ENCODE measurements at regions not wholly inside any gene's neighbourhood (a gene's known extent, or its start where the extent isn't known, plus 50 kb on each side); places are given as distances from the start of the nearest gene placed in this dataset.

DNA sequence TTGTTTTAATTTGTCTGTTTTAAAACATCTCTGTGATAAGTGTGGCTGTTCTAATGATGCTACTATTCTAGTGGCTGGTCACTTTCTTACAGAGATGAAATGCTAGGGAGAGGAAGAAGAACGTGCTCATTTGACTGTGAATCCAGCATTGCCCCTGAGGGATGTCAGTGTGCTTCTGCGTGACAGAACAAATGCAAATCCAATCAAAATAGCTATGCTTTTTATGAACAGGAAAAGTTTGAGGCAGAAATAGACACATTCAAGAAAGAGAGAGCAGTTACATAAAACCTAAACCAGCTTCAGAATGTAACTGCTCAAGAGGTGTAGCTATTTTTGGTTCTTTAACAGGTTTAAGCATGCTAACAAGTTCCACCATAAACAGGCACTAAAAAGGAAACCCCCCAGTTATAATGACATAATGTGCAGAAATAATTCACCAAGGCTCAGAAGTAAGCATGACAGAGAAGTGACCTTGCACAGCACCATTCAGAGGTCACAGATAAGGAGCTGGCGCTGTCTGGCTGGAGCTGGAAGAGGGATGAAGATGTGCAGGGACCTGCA lies 385.3 kb downstream of the EPM2A start:
- 62 to 80% (median 74%) methylated on average over 3 of the region's 3 CpGs for WGBS, 5 donors
- Histone ChIP-seq H3K27ac (no peak overlapping the region), H3K27me3 (no peaks in the 10 kb centered on the region), H3K4me1 (no peaks in the 10 kb centered on the region), H3K9me3 (no peaks in the 10 kb centered on the region), H3K36me3 (no peaks in the 10 kb centered on the region), H3K4me3 (no peak overlapping the region)
- TF ChIP-seq, protein P1, sequence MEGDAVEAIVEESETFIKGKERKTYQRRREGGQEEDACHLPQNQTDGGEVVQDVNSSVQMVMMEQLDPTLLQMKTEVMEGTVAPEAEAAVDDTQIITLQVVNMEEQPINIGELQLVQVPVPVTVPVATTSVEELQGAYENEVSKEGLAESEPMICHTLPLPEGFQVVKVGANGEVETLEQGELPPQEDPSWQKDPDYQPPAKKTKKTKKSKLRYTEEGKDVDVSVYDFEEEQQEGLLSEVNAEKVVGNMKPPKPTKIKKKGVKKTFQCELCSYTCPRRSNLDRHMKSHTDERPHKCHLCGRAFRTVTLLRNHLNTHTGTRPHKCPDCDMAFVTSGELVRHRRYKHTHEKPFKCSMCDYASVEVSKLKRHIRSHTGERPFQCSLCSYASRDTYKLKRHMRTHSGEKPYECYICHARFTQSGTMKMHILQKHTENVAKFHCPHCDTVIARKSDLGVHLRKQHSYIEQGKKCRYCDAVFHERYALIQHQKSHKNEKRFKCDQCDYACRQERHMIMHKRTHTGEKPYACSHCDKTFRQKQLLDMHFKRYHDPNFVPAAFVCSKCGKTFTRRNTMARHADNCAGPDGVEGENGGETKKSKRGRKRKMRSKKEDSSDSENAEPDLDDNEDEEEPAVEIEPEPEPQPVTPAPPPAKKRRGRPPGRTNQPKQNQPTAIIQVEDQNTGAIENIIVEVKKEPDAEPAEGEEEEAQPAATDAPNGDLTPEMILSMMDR (IDR thresholded peaks at IDR 0.05) = no peak
- TF ChIP-seq POLR2AphosphoS5 (IDR thresholded peaks at IDR 0.05) (no peak), EP300 (IDR thresholded peaks at IDR 0.05) (no peak), POLR2A (IDR thresholded peaks at IDR 0.05) (no peak)
- no peak for DNase-seq
- intact Hi-C loops (cut with DNase I; ENCODE audit: low total_unique reads) = no loop called here

DNA sequence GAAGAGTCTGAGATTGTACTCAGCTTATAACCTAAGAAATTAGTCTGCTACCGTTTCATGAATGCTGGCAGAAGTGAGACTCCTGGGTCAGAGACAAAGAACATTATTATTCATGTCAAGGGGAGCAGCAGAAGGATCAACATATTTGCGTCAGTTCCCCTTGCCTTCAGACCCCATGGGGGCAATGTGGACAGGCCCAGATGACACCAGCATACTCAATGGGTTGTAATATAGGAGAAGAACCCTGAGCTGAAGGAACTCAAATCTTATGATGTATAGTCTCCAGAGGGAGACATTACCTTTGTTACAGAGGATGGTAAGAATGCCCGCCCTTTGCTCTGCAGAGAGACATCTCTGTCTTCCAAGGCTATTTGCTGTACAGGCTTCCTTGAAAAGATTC lies 384.4 kb downstream of the EPM2A start:
- H3K9me3 ChIP-seq = no peaks in the 10 kb centered on the region

DNA sequence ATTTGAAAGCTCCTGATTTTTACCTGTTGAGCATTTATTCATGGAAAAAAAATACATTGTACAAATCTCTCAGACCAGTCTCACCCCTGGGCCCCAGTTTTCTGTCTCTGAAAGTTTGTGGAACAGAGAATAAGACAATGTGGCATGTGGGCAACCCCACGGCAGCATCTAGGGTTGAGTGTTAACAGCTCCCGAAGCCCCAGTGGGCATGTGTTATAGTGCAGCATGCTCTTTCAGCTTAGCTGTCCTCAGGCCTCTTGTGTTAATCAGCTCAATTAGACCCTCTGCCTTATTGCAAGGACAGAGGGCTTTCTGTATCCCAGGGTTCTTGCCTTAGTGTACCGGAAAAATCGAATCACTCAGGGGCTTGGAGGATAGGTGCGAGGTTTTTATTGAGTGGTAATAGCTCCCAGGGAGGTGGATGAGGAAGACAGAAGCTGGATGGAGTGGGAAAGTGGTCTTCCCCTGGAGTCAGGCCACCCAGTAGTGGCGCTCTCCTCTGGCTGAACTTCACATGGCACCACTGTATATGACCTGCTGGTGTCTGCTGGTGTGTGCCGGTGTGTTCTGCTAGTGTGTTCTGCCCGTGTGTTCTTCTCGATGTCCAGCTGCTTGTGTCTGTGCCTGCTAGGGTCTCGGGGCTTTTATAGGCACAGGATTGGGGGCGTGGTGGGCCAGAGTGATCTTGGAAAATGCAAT lies 382.8 kb downstream of the EPM2A start:
- no peak for TF ChIP-seq EP300 (IDR thresholded peaks at IDR 0.05)
- H3K27me3 ChIP-seq = no peaks in the 10 kb centered on the region
- H3K4me1 ChIP-seq = no peaks in the 10 kb centered on the region
- no peak for DNase-seq
- 90 to 95% (median 92%) methylated on average over 11 of the region's 11 CpGs for WGBS, 5 donors
- intact Hi-C loops (cut with DNase I; ENCODE audit: low total_unique reads) = no loop called here
- H3K9me3 ChIP-seq = no peaks in the 10 kb centered on the region
- H3K36me3 ChIP-seq = no peaks in the 10 kb centered on the region
- no peak overlapping the region for H3K27ac ChIP-seq
- no peak overlapping the region for H3K4me3 ChIP-seq

More for the DNA sequence above, 384.4 kb downstream of the EPM2A start:
- Histone ChIP-seq H3K4me3 (no peak overlapping the region), H3K36me3 (no peaks in the 10 kb centered on the region), H3K27ac (no peak overlapping the region), H3K4me1 (no peaks in the 10 kb centered on the region), H3K27me3 (no peaks in the 10 kb centered on the region)
- intact Hi-C loops (cut with DNase I; ENCODE audit: low total_unique reads) = no loop called here
- 75 to 85% (median 84%) methylated on average over 3 of the region's 3 CpGs for whole genome bisulfite sequencing, 5 donors
- DNase-seq = no peak
- TF ChIP-seq, protein P1 (IDR thresholded peaks at IDR 0.05) = no peak
- no peak for TF ChIP-seq POLR2AphosphoS5 (IDR thresholded peaks at IDR 0.05)
- TF ChIP-seq POLR2A (IDR thresholded peaks at IDR 0.05) = no peak
- TF ChIP-seq EP300 (IDR thresholded peaks at IDR 0.05) = no peak

DNA sequence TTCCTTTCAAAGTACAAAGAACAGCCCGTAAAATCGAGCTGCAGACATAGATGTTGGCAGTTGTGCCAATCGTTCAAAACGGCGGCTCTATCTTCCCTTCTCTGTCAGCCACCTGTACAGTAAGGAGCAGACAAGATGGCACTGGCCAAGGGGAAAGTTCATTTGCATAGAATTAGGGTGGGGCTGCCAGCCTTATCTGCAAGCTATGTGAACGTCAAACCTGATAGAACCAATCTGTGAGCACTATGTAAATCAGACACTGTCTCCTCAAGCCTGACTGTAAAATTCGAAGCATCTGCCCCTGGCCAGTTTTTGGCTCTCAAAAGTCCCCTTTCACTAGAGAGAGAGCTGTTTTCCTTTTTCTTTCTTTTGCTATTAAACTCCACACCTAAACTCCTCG lies 374.5 kb downstream of the EPM2A start:
- intact Hi-C loops (cut with DNase I; ENCODE audit: low total_unique reads) = no loop called here
- no peak for DNase-seq
- Histone ChIP-seq H3K36me3 (no peaks in the 10 kb centered on the region), H3K4me3 (no peak overlapping the region), H3K27me3 (no peaks in the 10 kb centered on the region), H3K9me3 (peaks cover 0 to 5% (median 0%) of the 10 kb centered on the region in 4 donors), H3K4me1 (no peaks in the 10 kb centered on the region), H3K27ac (no peak overlapping the region)
- no peak for TF ChIP-seq EP300 (IDR thresholded peaks at IDR 0.05)
- TF ChIP-seq POLR2AphosphoS5 (IDR thresholded peaks at IDR 0.05) = no peak
- TF ChIP-seq POLR2A (IDR thresholded peaks at IDR 0.05) = no peak
- TF ChIP-seq, protein P1 (IDR thresholded peaks at IDR 0.05) = no peak
- WGBS, 5 donors = 64 to 81% (median 73%) methylated on average over 8 of the region's 8 CpGs

DNA sequence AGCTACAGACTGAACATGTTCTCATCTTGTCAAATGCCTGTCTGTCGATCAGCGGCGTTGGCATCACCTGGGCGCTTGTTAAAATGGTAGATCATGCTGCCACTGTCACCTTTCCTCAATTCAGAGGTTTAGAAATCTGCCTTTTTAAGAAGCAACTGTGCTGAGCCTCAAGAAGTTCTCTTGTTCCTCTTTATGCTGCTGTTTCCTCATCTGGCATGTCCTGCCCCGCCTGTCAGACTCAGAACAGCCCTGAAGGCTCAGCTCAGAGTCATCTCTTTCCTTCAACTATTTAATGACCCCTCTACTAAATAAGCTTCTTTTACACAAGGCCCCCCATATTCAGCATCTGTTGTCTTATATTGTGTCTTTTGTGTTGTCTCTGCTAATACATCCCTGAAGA lies 368.2 kb downstream of the EPM2A start:
- H3K4me3 ChIP-seq = no peak overlapping the region
- H3K27ac ChIP-seq = no peak overlapping the region
- intact Hi-C loops (cut with DNase I; ENCODE audit: low total_unique reads) = no loop called here
- H3K36me3 ChIP-seq = no peaks in the 10 kb centered on the region
- WGBS, 5 donors = 91 to 97% (median 92%) methylated on average over 5 of the region's 5 CpGs
- no peaks in the 10 kb centered on the region for H3K4me1 ChIP-seq
- H3K27me3 ChIP-seq = no peaks in the 10 kb centered on the region
- DNase-seq = no peak
- TF ChIP-seq, protein P1 (IDR thresholded peaks at IDR 0.05) = no peak
- TF ChIP-seq EP300 (IDR thresholded peaks at IDR 0.05) (no peak), POLR2A (IDR thresholded peaks at IDR 0.05) (no peak), POLR2AphosphoS5 (IDR thresholded peaks at IDR 0.05) (no peak)
- H3K9me3 ChIP-seq = peaks cover 0 to 5% (median 0%) of the 10 kb centered on the region in 4 donors
